ENCODE measurements at regions not wholly inside any gene's neighbourhood (a gene's known extent, or its start where the extent isn't known, plus 50 kb on each side); places are given as distances from the start of the nearest gene placed in this dataset.

DNA sequence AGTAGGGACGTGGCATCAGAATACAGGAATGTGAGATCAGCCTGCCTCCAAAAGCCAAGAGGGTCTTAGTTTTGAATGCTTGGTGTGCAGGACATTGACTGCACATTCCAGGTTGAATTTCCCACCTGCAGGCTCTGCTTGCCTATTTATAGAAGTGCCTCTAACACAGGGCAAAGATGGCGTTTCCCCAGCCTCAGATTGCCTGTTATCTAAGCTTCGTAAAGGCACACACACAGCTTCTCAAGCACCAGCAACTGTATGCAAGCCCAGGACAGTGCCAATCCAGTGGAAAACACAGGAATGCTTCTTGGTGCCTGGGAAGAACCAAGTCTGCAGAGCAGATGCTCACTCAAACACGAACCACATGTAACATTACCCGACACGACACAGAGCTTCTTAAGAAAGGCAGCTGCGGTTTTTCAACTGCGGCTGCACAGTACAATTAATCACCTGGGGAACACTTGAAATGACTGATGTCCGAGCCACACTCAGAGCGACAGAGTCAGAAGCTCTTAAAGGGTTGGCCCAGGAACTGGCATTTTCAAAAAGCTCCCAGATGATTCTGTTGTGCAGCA, 90.0 kb upstream of the ANKRD34C start (continued):
- TF ChIP-seq, protein P1, sequence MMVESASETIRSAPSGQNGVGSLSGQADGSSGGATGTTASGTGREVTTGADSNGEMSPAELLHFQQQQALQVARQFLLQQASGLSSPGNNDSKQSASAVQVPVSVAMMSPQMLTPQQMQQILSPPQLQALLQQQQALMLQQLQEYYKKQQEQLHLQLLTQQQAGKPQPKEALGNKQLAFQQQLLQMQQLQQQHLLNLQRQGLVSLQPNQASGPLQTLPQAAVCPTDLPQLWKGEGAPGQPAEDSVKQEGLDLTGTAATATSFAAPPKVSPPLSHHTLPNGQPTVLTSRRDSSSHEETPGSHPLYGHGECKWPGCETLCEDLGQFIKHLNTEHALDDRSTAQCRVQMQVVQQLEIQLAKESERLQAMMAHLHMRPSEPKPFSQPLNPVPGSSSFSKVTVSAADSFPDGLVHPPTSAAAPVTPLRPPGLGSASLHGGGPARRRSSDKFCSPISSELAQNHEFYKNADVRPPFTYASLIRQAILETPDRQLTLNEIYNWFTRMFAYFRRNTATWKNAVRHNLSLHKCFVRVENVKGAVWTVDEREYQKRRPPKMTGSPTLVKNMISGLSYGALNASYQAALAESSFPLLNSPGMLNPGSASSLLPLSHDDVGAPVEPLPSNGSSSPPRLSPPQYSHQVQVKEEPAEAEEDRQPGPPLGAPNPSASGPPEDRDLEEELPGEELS (CRISPR knock-in tag; IDR thresholded peaks at IDR 0.05; ENCODE audit: borderline replicate concordance): no peak
- TF ChIP-seq CHD2 (IDR thresholded peaks at IDR 0.05; ENCODE audit: low read depth, low read length): no peak
- TF ChIP-seq, protein P2, sequence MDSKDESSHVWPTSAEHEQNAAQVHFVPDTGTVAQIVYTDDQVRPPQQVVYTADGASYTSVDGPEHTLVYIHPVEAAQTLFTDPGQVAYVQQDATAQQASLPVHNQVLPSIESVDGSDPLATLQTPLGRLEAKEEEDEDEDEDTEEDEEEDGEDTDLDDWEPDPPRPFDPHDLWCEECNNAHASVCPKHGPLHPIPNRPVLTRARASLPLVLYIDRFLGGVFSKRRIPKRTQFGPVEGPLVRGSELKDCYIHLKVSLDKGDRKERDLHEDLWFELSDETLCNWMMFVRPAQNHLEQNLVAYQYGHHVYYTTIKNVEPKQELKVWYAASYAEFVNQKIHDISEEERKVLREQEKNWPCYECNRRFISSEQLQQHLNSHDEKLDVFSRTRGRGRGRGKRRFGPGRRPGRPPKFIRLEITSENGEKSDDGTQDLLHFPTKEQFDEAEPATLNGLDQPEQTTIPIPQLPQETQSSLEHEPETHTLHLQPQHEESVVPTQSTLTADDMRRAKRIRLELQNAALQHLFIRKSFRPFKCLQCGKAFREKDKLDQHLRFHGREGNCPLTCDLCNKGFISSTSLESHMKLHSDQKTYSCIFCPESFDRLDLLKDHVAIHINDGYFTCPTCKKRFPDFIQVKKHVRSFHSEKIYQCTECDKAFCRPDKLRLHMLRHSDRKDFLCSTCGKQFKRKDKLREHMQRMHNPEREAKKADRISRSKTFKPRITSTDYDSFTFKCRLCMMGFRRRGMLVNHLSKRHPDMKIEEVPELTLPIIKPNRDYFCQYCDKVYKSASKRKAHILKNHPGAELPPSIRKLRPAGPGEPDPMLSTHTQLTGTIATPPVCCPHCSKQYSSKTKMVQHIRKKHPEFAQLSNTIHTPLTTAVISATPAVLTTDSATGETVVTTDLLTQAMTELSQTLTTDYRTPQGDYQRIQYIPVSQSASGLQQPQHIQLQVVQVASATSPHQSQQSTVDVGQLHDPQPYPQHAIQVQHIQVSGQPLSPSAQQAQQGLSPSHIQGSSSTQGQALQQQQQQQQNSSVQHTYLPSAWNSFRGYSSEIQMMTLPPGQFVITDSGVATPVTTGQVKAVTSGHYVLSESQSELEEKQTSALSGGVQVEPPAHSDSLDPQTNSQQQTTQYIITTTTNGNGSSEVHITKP (IDR thresholded peaks at IDR 0.05; ENCODE audit: partially characterized antibody): no peak
- TF ChIP-seq SAFB (IDR thresholded peaks at IDR 0.05; ENCODE audit: borderline replicate concordance, low read depth, low read length): no peak

DNA sequence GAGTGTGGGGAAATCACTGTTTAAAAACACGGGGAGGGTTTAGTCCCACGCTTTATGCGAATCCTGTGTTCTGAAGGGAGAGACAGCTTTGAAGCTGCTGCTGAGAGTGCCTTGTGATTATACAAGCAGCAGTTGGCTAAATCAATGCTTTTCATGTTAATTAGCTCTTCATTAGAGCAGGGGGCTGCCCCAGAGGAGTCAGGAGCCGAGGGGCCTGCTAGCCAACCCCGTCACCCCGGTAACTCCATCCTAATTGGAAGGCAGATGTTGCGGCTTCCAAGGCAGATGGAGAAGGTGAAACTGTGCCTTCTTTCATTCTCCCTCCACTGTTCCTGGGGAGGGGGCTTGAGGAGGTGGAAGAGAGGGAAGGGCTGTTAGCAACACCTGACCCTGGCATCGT, 92.4 kb upstream of the ANKRD34C start:
- 1% methylated on average over 8 of the region's 8 CpGs for WGBS (ENCODE audit: insufficient coverage, low coverage, missing lambda C conversion rate)
- FAIRE-seq: no peak

More for the DNA sequence above, 92.4 kb upstream of the ANKRD34C start:
- no peaks in the 10 kb centered on the region for H3K9me1 ChIP-seq (ENCODE audit: control insufficient read depth, insufficient read depth, low read length)
- H3K4me2 ChIP-seq (ENCODE audit: insufficient read depth, low read length): no peak overlapping the region
- 0 out of 2 replicates have a peak, but pooled peaks cover 4% of the 10 kb centered on the region for H4K20me1 ChIP-seq (replicated peaks; ENCODE audit: control insufficient read depth, insufficient read depth, low read length)
- DNase-seq (ENCODE audit: extremely low read depth in 1 of 4, low spot score in 3 of 4): no peak
- no peak for ATAC-seq
- H3K9ac ChIP-seq (ENCODE audit: insufficient read depth in 1 of 2, low read depth in 2 of 2, low read length in 2 of 2): no peak overlapping the region
- H3K27me3 ChIP-seq (ENCODE audit: control insufficient read depth in 2 of 2, insufficient read depth in 2 of 2, low read length in 2 of 2): peaks cover 45 to 66% of the 10 kb centered on the region in 2 experiments; a peak in 4 of 5 replicates
- 0 out of 5 replicates have a peak, but pooled peaks cover 0 to 3% of the 10 kb centered on the region in 2 experiments for H3K4me1 ChIP-seq (replicated peaks in 1 of 2; ENCODE audit: control insufficient read depth in 2 of 2, insufficient read depth in 2 of 2, low read length in 2 of 2)
- no peaks in the 10 kb centered on the region for H3K36me3 ChIP-seq (ENCODE audit: control insufficient read depth, insufficient read depth, low read length)
- BruUV-seq (replicated peaks): no TSS peak
- H3K4me3 ChIP-seq: no peak overlapping the region
- no peak overlapping the region for H2AFZ ChIP-seq (ENCODE audit: low read depth, low read length)
- H3K79me2 ChIP-seq (ENCODE audit: control insufficient read depth, insufficient read depth, low read length): no peaks in the 10 kb centered on the region
- POLR2A ChIA-PET: no interaction called here
- intact Hi-C loops (cut with micrococcal nuclease) (no loop called here), in situ Hi-C loops (cut with MboI) (no loop called here)
- CTCF ChIA-PET (ENCODE audit: low intra/inter-chr PET ratio): no interaction called here
- TF ChIP-seq XRCC5 (IDR thresholded peaks at IDR 0.05; ENCODE audit: low read depth, low read length): no peak
- no peak for TF ChIP-seq PCBP1 (IDR thresholded peaks at IDR 0.05; ENCODE audit: low read depth, low read length, poor library complexity, severe bottlenecking)
- TF ChIP-seq HIVEP1 (CRISPR knock-in tag; IDR thresholded peaks at IDR 0.05): no peak
- TF ChIP-seq, protein P3, sequence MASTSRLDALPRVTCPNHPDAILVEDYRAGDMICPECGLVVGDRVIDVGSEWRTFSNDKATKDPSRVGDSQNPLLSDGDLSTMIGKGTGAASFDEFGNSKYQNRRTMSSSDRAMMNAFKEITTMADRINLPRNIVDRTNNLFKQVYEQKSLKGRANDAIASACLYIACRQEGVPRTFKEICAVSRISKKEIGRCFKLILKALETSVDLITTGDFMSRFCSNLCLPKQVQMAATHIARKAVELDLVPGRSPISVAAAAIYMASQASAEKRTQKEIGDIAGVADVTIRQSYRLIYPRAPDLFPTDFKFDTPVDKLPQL (IDR thresholded peaks at IDR 0.05; ENCODE audit: extremely low read depth, insufficient read length): no peak
- TF ChIP-seq SMC3 (conservative IDR thresholded peaks at IDR 0.05; ENCODE audit: insufficient read depth, low read depth, low read length): no peak
- no peak for TF ChIP-seq SNRNP70 (optimal IDR thresholded peaks at IDR 0.05; ENCODE audit: low read depth, low read length)
- H3K9me3 ChIP-seq (replicated peaks; ENCODE audit: control insufficient read depth, insufficient read depth, low read depth, low read length): no peaks in the 10 kb centered on the region
- H3K27ac ChIP-seq (ENCODE audit: extremely low read depth, low read depth, low read length): no peak overlapping the region
